ENCODE measurements at regions not wholly inside any gene's neighbourhood (a gene's known extent, or its start where the extent isn't known, plus 50 kb on each side); places are given as distances from the start of the nearest gene placed in this dataset.

GRCh38 chr9:129327552-129328328, 149.7 kb upstream of the IER5L start:
- TF ChIP-seq ESRRG (CRISPR knock-in tag; IDR thresholded peaks at IDR 0.05): no peak
- TF ChIP-seq RARB (CRISPR knock-in tag; IDR thresholded peaks at IDR 0.05): no peak
- no peak for TF ChIP-seq PATZ1 (CRISPR knock-in tag; IDR thresholded peaks at IDR 0.05; ENCODE audit: borderline replicate concordance)
- TF ChIP-seq ZC3H10 (CRISPR knock-in tag; IDR thresholded peaks at IDR 0.05): no peak
- no peak for TF ChIP-seq CREB5 (CRISPR knock-in tag; IDR thresholded peaks at IDR 0.05; ENCODE audit: low read depth)
- TF ChIP-seq BACH2 (CRISPR knock-in tag; IDR thresholded peaks at IDR 0.05; ENCODE audit: borderline replicate concordance): no peak

Data from SK-N-SH treated with all-trans-retinoic acid at 6 μM for 48 hours (cell line).